Muscle of back (tissue), 3 donors: ENCODE measurements at regions not wholly inside any gene's neighbourhood (a gene's known extent, or its start where the extent isn't known, plus 50 kb on each side); places are given as distances from the start of the nearest gene placed in this dataset.

ENCODE experiments used
- DNase-seq, 3 donors: peaks; one replicate each; pipeline versions ENCODE4 v3.0.0 to v3.0.0-alpha.2; 2013

DNA sequence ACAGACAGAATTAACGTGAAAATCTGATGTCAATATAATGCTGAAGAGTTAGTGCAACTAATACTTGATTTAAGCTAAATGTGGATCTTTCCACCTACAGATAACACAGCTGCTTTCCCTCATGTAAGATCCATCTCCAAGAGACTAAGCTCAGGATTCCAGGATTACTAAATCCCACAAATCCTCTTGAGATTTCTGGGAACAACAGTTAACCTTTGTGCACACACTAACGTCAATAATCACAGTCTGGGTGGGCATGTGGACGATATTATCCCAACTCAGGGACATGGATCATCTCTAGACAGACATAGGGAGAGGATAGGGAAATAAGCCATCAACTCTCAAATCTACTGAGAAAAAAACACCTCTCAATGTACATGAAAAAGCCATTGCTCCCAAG lies 432.6 kb downstream of the SATB2 start:
- no peak for DNase-seq

DNA sequence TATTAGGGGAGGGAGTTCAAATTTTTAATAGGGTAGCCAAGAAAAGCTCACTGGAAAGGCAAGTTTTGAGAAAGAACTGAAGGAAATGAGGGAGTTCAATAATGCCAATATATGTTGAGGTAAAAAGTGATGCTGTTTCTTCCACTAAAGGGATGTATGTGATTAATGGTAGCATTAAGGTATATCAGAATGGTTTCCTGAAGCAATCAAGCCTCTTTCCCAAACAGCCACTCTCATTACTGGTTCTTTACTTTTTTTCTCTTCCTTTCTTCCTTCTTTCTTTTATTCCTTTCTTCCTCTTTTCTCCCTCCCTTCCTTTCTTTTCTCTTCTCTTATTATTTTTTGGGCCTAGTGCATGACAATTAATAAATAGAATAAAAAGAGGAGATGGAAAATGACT lies 433.5 kb downstream of the SATB2 start:
- no peak for DNase-seq

DNA sequence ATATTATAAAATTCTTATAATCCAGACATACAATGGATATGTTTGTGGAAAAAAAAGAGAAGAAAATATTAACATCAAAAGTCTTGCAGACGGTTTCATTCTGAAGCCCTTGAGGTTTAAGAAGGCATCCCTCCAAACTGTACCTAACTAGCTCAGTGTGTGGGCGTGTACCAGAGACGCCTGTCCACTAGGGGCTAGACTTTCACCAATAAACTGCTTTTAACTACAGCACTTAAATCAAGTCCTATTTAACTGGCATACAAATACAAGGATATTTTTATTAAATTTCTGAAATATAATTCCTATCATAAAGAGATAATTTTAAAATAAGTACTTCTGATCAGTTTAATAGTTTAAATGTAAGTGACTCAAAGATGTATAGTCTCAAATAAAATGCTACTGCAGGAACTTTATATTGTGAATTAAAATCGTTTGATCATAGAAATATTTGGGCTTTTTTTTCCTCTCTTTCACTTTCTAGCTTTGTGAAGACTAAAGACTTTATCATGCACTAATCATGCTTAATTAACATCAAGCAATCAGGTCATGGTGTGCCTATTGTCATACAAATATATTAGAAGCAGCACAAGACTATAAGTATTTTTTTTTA lies 437.7 kb downstream of the SATB2 start:
- peak; percentile 5 to 8 (median 7) for DNase-seq

DNA sequence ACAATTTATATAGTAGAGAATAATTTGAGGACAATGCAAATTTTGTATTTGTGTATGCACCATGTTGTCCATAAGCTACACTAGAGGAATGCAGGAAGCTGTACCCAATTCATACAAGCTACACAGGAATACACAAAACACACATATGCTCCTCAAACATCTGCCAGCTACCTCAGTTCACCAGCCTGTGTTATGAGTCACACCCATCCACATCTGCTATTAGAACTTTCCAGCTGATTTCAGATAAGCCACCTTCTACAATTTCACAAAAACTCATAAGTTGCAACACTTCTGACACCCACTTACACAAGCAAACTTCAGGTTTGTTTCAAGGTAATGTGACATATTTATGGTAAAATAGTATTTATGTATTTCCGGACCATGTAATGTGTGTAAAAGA lies 438.9 kb downstream of the SATB2 start:
- no peak for DNase-seq

DNA sequence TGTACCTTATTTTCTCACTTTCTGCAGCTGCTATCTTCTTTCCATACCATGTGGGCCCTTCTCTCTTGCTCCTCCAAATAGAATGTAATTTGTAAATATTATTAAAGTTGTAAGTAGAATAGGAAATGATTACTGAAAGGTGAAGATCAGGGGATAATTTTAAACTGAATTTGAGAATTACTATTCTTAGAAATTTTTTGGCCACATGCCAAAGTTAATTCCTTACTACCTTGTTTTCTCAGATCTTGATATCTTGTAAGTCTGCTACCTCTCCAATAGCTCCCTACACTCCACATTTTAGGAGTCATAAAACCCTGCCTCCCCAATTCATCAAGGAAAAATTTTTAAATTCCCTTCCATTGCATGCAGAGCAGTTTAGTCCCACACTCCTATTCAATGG lies 442.7 kb downstream of the SATB2 start:
- no peak for DNase-seq

DNA sequence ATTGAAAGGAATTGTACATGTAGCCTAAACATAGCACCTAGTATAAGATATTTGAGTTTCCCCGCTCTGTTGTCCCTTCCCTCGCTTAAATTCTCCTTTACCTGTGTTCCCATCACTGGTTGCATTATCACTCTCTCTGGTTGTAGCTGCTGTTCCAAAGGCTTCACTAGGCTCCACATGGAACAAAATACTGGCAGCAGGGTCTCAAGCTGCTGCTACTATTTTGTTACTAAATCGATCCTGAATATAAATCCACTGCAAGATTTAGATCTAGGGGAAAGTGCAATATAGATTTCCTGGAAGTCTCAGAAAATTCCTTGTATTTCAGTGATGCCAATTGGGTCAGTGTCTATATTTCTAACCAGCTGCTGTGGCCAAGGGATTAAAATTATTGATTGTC lies 443.5 kb downstream of the SATB2 start:
- DNase-seq = no peak

DNA sequence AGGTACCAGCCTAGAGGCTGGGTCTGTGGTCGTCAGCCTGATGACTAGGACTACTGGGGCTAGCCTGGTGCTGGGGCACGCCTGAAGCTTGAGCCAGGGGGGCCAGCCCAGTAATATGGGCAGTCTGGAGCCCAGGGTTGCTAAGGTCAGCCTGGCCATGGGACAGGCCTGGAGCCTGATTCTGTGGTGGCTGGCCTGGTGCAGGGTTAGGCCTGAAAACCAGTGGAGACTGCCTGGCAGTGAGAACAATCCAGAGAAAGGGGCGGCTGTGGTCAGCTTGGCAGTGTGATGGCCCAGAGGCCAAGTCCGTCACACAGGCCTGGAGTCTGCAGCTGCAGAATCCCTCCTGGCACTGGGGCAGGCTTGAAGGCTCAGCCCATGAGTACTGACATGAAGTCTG lies 445.8 kb downstream of the SATB2 start:
- no peak for DNase-seq

DNA sequence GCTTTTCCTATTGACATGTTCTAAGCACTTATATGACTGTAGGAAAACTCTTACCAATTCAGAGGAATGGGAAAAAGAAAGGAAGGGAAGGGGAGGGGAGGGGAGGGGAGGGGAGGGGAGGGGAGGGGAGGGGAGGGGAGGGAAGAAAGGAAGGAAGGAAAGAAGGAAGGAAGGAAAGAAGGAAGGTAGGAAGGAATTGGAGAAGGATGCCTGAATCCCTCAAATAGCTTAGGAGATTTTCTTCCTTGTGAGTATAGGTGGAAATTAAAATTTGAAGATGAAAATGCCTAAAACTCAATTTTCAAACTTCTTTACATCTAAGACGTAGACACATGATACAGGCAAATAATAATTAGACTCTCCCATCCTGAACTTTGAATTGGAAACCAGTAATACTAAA lies 463.1 kb downstream of the SATB2 start:
- DNase-seq = no peak

DNA sequence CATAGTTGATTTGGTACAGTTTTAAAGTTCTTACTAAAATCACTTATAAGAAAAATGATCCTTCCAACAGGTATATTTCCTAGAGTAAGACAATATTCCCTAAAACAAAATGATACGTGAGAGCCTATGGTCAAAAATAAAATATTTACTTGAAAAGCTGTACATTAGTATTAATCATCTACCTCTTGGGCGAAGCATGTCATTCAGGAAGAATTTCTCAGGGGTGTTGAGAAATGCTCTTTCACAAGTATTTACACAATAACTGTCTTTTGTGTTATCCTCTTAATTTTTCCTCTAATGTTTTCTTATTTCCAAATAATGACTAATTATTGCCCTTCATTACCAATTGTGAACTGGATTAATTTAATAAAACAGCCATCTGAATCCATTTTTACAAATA lies 466.3 kb downstream of the SATB2 start:
- no peak for DNase-seq

DNA sequence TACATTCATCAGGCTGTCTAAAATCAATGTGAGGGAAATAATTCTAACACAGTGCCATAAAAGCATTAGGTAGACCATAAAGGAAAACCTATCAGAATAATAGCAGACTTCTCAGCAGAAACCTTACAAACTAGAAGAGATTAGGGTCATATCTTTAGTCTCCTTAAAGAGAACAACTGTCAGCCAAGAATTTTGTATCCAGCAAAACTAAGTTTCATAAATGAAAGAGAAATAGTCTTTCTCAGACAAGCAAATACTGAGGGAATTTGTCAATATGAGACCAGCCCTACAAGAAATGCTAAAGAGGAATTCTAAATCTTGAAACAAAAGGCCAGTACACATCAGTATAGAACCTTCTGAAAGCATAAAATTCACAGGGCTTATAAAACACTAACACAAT lies 482.0 kb downstream of the SATB2 start:
- DNase-seq = no peak

DNA sequence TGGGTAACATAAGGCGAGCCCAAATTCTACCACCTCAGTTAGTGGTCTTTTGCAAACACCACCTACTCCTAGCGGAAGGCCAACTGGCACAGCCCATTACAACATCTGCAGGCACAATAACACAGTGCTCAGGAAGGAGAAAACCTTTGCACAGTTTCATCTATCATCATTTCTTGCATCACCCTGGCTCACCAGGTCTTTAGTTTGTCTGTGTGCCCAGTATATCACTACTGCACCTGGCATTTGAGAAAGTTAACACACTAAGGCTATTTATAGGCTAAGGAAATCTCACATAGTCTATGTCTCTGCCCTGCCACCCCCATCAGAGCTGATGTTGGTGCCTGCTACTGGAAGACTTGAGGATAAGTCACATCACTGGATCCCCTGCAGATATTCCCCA lies 484.0 kb downstream of the SATB2 start:
- DNase-seq = no peak

DNA sequence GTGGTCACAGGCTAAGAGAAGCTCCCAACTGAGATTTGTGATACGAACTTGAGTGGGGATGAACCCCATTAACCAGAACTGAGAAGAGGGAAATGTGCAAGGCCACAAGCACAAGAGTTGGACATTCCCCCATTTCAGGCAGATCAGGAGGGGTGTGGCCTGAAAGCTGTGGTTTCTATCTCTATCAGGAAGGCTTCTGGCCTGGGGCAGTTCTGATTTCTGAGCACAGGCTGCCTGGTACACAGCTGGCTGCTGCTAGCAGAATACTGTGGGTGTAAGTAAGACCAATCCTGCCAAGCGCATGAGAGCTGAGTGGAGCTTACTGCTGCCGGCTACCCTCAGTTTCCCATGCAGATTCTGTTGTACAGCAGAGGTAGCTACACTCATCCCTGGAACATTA lies 484.6 kb downstream of the SATB2 start:
- no peak for DNase-seq

DNA sequence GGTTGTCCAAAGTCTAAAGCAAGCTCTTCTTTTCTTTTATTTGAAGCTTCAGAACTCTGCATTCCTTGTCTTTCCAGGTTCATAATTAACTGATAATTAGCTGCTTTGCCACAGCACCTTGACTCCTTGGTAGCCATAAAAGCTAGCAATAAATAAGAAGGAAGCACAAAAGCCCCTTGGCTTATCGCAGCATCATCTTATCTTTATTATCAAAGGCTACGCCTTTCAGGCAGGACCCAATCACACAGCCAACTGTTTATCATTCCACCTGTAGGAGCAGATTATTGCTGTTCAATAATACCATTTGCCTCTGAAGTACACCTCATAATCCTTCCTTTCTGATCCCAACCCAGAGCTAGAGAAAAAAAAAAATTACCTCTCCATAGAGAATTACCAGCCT lies 489.2 kb downstream of the SATB2 start:
- DNase-seq = no peak

DNA sequence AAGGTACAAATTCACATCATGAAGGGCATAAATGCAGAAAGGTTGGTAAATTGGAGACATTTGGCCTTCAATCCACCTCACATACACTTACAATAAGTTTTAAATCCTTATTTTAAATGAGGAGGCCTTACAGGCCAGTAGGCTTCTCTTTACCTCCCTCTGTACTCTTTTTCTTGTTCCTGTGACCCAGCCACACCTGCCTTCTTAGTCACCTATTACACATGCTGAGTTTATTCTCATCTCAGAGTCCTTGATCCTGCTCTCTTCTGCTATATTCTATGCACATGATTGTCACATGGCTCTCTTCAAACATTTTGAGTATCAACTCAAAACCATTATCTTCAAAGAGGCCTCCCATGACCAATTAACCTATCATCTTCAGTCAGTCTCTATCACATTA lies 491.5 kb downstream of the SATB2 start:
- DNase-seq = no peak

DNA sequence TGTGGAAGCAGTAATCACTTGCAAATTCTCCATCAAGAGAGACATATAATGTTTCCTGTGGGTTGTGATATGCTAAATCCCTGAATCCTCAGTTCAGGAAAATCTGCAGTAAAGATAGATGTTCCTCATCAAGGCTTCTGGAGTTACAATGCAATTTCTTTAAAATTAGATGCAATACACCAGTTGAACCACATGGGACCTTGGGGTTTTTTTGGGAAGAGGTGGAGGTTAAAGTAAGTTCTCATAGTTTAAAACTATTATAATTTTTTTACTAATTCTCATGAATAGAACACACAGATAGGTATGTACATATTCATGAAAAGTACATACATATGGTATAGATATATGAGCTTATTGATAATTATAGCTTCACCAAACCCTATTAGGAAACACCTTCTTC lies 496.2 kb downstream of the SATB2 start:
- DNase-seq = no peak

DNA sequence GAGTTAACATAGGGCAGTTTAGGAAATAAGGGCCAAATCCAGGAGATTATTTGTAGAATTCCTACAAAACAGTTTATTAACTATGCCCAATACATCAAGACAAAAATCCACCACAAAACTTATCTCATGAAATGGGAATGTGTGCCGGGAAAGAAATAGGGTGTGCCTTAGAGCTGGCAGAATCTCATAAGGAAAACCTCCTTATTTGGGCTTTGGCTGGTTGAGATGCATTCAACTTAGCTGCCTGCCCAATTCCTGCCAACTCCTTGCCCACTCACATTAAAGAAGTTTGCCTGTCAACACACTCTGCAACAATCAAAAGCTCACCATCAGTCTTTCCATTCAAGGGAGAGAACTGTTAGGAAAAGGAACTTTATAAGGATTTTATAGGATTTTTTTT lies 500.6 kb downstream of the SATB2 start:
- DNase-seq = no peak

DNA sequence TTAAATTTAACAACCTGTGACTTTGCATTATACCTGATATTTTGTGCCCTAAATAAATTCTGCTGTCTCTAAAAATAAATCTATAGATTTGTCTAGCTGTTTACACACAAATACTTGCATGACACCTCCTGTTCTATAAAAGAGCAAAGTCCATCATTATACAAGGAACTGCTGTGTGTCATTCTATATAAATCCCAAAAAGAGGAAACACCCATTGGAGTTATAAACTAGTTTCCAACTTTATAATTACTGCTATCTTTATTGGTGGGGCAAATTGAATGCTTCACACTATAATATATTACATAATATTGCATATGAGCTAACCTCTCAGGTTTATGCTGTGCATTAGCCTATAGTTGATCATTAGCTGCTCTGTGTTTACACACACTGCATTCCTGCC lies 504.4 kb downstream of the SATB2 start:
- no peak for DNase-seq

DNA sequence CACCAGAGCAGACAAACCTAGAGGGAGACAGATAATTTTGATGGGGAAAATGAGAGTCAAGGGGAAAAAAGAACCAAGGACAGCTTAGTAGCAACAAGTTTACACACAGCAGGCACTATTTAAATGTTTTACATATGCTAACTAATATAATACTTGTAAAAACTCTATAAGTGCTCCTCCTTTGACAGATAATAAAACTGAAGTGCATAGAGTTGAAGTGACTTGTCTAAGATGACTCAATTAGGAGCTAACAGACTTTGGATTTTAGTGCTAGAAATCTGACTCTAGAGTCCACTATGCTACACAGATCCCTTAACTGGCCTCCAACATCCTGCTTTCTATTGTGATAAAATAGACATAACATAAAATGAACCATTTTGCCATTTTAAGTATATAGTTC lies 506.9 kb downstream of the SATB2 start:
- DNase-seq = no peak

DNA sequence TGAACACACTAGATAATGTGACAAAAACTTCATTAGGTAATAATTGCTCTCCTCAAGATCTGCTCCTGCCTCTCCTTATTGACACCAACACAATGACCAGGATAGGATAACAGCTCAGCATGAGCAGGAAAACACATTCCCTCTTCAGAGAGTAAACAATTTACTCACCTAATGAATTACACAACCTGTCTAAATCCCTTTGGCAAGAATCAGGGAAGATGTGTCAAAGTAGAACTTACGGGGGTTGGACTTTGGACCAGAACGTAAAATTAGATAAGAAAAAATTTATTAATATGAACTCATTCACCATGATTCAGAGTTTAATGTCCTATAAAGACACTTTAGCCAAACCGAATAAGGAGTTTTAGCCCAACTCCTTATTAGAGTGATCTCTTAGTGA lies 512.2 kb downstream of the SATB2 start:
- DNase-seq = no peak

DNA sequence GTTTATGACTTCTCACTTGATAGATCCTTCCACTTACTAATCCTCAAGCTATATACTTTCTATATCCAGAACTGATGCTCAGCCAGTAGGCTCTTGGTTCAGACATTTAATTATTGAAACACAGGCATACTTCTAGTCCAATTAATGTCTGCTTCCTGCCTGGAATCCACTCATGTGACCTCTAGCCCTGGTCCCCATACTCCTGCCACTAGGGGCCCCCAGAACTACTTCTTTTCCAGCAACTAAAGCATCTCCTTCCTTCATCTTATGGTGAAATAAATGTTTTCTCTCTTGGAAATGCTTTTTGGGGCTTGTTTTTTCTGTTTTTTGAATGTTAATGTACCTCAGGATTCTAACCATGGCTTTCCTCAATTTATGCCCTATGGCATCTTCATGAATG lies 527.6 kb downstream of the SATB2 start:
- DNase-seq = no peak

DNA sequence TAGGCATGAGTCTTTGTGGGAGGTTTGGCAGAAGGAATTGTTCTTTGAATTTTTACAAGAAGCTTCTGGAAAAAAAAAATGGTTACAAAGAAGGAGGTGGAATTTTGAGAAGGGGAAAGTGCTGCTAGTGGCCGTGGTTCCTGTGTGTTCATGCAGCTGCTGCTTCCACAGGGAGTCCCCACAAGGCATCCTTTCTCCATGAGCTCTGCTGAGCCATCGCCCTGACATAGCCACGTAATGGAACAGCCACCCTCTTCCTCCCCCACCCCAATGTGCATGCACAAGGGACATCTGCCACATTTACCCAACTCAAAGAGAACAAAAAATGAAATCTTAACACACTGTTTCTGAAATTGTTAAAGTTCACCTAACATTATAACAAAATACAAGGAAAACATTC lies 529.7 kb downstream of the SATB2 start:
- DNase-seq = no peak

DNA sequence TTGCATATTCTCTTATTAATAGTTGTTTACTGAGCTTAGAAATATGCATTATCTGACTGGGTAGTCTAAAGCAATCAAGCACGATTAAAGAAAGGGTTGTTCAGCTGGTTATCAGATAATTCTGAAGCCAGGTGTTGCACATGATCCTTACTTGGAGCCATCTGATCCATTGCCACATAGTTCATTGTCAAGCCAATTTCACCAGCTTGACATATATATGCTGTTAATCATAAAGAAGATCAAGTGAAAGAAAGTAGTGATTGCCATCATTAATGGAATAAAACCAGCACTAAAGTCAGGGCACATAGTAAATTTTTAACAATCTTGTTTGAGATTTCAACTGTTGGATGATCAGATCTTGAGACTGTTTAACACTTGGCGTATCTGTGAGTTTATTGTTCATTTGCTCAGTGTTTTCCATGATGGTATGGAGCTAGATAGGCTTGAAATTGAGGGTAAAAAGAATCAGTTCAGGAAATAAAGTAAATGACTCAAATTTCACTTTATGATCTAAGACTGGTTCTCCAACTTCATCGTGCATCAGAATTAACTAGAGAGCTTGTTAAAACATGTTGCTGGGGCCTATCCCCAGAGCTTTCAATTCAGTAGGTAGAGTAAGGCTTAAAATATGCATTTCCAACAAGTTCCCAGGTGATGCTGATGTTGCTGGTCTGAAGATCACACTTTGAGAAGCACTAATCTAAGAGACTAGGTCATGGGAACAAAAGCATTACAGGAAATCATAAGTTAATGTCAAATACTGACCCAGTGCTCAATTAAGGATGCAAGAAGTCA lies 539.6 kb downstream of the SATB2 start:
- DNase-seq = no peak

DNA sequence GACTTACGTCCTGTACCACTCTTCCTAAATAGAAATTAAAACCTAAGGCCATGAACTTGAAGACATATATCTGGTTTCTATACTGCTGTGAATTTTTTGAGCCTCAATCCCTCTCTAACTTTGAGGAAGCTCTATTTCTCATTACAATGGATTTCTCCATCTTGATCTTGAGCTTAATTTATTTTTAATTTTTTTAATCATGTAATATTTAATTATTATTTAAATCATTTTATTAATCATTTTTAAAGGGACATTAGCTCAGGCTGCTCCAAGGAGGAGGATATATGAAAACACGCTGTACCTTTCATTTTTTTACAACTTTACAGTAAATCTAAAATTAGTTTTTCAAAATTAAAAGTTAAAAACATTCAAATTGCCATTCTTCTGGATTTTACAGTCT lies 540.5 kb downstream of the SATB2 start:
- no peak for DNase-seq

DNA sequence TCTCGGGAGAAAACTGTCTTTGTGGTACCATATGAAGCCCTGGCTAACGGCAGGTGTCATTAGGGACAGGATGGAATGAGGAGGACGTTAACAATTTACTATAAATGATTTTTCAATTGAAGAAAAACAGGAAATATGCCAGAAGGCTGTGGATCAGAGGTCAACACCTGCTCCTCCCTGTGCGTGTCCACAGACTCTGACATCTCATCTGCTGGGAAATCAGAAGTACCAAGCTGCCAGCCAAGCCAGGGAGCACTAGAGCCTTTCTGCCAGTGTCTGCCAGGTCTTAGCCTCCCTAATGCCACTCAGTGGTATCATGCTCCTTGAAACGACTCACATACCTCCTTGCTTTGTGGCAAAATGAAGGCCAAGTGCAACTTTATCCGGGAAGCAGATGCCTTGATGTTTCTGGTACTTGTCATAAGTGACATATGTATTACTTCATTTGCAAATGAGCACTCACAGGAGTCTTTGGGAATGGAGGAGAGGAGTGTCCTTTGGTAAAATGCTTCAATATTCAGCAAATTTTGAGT lies 541.1 kb downstream of the SATB2 start:
- DNase-seq = no peak
